RWPE1 (cell line): ENCODE measurements at regions not wholly inside any gene's neighbourhood (a gene's known extent, or its start where the extent isn't known, plus 50 kb on each side); places are given as distances from the start of the nearest gene placed in this dataset.
"Not testable (repeated sequence)": the region's sequence is repeated elsewhere in the genome, so short reads cannot be mapped to it uniquely, and the experiment has no call there.

Experiments used
- CTCF ChIA-PET: fragments of 350-600 bp; sonication (Branson Sonifier 250); formaldehyde crosslinking; extraction: SDS; loops from one replicate; lab custom pipeline; 2021; lab: Yijun Ruan, JAX
- POLR2A ChIA-PET: fragments of 400-600 bp; formaldehyde crosslinking; extraction: SDS; loops from one replicate; lab custom pipeline; 2020; ENCODE audit warnings: antibody characterized with exemption; ENCODE audit not compliant: low non-redundant PET; lab: Yijun Ruan, JAX
- DNase-seq: peaks from one replicate; pipeline ENCODE4 v3.0.0; 2012; ENCODE audit warnings: low spot score
- H3K27ac ChIP-seq: fragments of 450-650 bp; 2 replicates; pipeline ENCODE4 v1.5.1; 2017
- TF ChIP-seq, protein P1 (sequence below): fragments of 450-650 bp; conservative IDR thresholded peaks from 2 replicates; pipeline ENCODE4 v1.5.1; 2017; ENCODE audit warnings: low read depth, mild to moderate bottlenecking

DNA sequence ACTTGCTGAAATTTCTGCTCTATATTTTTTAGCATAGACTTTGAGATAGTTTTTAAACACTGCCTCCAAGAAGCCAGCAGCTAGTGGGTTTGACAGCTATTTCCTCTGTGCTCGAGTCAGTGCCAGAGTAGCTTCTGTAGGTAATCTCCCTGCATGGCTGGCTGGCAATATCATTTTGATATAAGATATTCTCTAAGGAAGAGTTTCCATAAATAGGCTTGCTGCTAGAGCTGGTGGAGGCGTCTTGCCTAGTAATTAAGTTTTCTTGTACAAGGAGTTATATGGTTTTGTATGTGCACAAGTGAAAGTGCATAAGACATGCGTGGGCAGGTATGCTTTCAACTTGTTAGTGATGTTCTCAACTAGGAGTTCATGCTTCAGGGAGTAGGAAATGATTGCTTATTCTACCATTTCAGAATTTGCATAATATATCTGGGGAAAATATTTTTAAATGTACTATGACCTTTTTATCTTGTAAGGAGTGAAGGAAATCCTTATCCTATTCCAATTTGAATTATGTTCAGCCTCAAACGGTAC, 74.1 kb upstream of the CCL21 start:
- TF ChIP-seq, protein P1, sequence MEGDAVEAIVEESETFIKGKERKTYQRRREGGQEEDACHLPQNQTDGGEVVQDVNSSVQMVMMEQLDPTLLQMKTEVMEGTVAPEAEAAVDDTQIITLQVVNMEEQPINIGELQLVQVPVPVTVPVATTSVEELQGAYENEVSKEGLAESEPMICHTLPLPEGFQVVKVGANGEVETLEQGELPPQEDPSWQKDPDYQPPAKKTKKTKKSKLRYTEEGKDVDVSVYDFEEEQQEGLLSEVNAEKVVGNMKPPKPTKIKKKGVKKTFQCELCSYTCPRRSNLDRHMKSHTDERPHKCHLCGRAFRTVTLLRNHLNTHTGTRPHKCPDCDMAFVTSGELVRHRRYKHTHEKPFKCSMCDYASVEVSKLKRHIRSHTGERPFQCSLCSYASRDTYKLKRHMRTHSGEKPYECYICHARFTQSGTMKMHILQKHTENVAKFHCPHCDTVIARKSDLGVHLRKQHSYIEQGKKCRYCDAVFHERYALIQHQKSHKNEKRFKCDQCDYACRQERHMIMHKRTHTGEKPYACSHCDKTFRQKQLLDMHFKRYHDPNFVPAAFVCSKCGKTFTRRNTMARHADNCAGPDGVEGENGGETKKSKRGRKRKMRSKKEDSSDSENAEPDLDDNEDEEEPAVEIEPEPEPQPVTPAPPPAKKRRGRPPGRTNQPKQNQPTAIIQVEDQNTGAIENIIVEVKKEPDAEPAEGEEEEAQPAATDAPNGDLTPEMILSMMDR = no peak
- ChIA-PET POLR2A (no interaction called here), CTCF (interaction anchor here (0.6 kb wide), 1 partner anchor 469 kb away, joined by 3 read pairs; no protein-coding TSS in a partner anchor)
- no peak for DNase-seq
- H3K27ac ChIP-seq = no peak overlapping the region

DNA sequence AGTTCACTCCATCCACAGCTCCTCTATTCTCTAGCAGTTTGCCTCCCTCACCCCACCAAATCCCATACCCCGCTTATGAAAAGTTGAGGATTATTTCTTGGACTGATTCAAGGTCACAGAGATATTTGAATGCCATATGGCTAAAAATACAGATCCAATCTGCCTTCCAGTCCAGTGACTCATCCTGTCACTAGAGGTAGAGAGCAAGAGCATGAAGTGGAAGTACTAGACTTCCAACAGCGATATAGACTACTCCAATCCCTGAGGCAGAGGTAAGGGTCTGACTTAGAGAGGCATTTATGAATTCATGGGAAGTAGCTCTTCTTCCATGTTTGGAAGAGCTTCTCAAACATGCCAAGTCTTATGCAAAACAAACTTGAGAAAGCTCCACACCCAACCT, 72.4 kb upstream of the CCL21 start:
- TF ChIP-seq, protein P1 = no peak
- ChIA-PET POLR2A (no interaction called here), CTCF (interaction anchor here (0.6 to 0.9 kb wide), 2 partner anchors 27 to 64 kb away, joined by 3 read pairs; no protein-coding TSS in a partner anchor)
- no peak overlapping the region for H3K27ac ChIP-seq
- no peak for DNase-seq

DNA sequence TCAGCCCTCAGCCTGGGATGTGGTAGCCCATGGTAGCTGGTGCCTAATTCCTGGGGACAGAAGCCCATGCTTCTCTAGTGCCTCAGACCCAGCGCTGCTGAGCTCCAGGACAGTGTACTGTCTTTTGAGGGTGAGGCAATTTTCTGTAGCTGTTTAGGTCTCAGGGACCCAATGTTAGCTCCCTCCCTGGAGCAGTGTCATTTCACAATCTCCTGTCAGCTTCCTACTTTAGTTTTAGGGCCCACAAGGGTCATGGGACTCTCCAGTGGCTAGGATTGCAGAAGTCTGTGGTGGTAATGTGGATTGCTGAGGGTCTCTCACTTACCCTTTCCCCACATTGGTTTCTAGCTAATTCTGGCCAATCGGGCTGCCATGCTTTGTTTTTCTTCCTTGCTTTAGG, 67.7 kb upstream of the CCL21 start:
- no peak overlapping the region for H3K27ac ChIP-seq
- CTCF ChIA-PET = no interaction called here
- DNase-seq = no peak
- TF ChIP-seq, protein P1 = no peak
- POLR2A ChIA-PET = no interaction called here

DNA sequence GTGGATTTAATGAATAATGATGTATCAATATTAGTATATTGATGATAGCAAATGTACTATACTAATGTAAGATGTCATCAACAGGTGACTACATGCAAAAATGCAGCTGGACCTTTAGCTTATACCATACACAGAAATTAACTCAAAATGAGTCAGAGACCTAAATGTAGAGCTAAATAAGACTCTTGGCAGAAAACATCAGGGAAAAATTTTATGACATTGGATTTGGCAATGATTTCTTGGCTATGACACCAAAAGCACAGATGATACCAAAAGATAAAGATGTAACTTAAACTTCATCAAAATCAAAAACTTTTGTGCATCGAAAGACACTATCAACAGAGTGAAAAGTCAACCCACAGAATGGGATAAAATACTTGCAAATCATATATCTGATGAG, 64.0 kb upstream of the CCL21 start:
- H3K27ac ChIP-seq = no peak overlapping the region
- CTCF ChIA-PET = no interaction called here
- TF ChIP-seq, protein P1 = no peak
- DNase-seq = no peak
- POLR2A ChIA-PET = no interaction called here

DNA sequence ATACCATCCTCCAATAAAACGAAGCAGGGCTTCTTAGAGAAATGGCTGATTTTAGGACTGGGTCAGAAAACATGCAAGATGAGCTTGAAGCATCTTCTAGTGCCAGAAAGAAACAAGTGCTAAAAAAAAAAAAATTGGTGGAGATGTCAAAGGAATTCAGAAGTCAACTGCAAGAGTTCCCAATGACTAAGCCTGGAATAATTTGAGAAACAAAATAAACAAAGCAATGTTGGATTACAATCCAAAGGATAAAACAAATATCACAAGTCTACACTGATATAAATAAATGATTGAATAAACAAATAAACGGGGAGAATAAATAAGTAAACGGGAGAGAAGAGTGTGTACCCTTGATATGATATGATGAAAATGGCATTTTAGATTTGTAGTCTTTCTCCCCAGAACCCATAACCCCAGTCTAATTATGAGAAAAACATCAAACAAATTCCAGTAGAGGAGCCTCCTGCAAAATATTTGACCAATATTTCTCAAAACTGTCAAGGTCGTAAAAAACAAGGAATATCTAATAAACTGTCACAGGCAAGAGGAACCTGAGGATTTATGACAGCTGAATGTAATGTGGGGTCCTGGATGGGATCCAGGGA, 63.5 kb upstream of the CCL21 start:
- no peak overlapping the region for H3K27ac ChIP-seq
- TF ChIP-seq, protein P1 = no peak
- DNase-seq = no peak
- ChIA-PET POLR2A (no interaction called here), CTCF (no interaction called here)

DNA sequence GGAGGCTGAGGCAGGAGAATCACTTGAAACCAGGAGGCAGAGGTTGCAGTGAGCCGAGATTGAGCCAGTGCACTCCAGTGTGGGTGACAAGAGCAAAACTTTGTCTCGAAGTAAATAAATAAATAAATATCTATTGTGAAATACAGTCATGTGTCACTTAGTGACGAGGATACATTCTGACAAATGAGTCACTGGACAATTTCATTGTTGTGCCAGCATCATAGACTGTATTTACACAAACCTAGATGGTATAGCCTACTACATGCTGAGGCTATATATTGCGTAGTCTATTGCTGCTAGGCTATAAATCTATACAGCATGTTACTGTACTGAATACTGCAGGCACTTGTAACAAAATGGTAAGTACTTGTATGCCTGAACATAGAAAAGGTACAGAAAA, 61.1 kb upstream of the CCL21 start:
- ChIA-PET POLR2A (no interaction called here), CTCF (no interaction called here)
- no peak overlapping the region for H3K27ac ChIP-seq
- DNase-seq = peak; percentile 36
- TF ChIP-seq, protein P1 = no peak

DNA sequence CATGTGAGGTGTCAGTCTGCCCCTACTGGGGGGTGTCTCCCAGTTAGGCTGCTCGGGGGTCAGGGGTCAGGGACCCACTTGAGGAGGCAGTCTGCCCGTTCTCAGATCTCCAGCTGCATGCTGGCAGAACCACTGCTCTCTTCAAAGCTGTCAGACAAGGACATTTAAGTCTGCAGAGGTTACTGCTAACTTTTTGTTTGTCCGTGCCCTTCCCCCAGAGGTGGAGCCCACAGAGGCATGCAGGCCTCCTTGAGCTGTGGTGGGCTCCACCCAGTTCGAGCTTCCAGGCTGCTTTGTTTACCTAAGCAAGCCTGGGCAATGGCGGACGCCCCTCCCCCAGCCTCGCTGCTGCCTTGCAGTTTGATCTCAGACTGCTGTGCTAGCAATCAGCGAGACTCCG, 57.2 kb upstream of the CCL21 start:
- DNase-seq, H3K27ac ChIP-seq, POLR2A ChIA-PET, CTCF ChIA-PET: not testable (repeated sequence)
